ENCODE measurements at regions not wholly inside any gene's neighbourhood (a gene's known extent, or its start where the extent isn't known, plus 50 kb on each side); places are given as distances from the start of the nearest gene placed in this dataset.

- DNase-seq = no peak
Observed at GRCh38 chrX:4831574-4831973, 1118.1 kb upstream of the PRKX start.

- no peak for DNase-seq
Observed at GRCh38 chrX:4830880-4831557, 1117.6 kb upstream of the PRKX start.

- no peak for DNase-seq
Observed at GRCh38 chrX:4825550-4825949, 1112.1 kb upstream of the PRKX start.

- DNase-seq = no peak
Observed at GRCh38 chrX:4809571-4809970, 1096.1 kb upstream of the PRKX start.

GRCh38 chrX:4805502-4805901, 1092.1 kb upstream of the PRKX start:
- no peak for DNase-seq

- no peak for DNase-seq
Observed at GRCh38 chrX:4800756-4801155, 1087.3 kb upstream of the PRKX start.

- DNase-seq = no peak
Observed at GRCh38 chrX:4787971-4788370, 1074.5 kb upstream of the PRKX start.

GRCh38 chrX:4764888-4765287, 1051.4 kb upstream of the PRKX start:
- no peak for DNase-seq

- DNase-seq = no peak
Observed at GRCh38 chrX:4762196-4762595, 1048.7 kb upstream of the PRKX start.

- no peak for DNase-seq
Observed at GRCh38 chrX:4754878-4755604, 1041.6 kb upstream of the PRKX start.

- DNase-seq = no peak
Observed at GRCh38 chrX:4741024-4741423, 1027.6 kb upstream of the PRKX start.

GRCh38 chrX:4735299-4735698, 1021.9 kb upstream of the PRKX start:
- DNase-seq = no peak

GRCh38 chrX:4710618-4711433, 997.4 kb upstream of the PRKX start:
- DNase-seq = no peak

GRCh38 chrX:4708970-4709760, 995.7 kb upstream of the PRKX start:
- no peak for DNase-seq

GRCh38 chrX:4706961-4707360, 993.5 kb upstream of the PRKX start:
- no peak for DNase-seq

- no peak for DNase-seq
Observed at GRCh38 chrX:4690521-4690920, 977.1 kb upstream of the PRKX start.

GRCh38 chrX:4682636-4683035, 969.2 kb upstream of the PRKX start:
- no peak for DNase-seq

GRCh38 chrX:4675686-4676300, 962.3 kb upstream of the PRKX start:
- no peak for DNase-seq

GRCh38 chrX:4674028-4674782, 960.8 kb upstream of the PRKX start:
- no peak for DNase-seq

- DNase-seq = no peak
Observed at GRCh38 chrX:4671344-4671743, 957.9 kb upstream of the PRKX start.

GRCh38 chrX:4670606-4671005, 957.2 kb upstream of the PRKX start:
- no peak for DNase-seq
